ENCODE measurements at regions not wholly inside any gene's neighbourhood (a gene's known extent, or its start where the extent isn't known, plus 50 kb on each side); places are given as distances from the start of the nearest gene placed in this dataset.

DNA sequence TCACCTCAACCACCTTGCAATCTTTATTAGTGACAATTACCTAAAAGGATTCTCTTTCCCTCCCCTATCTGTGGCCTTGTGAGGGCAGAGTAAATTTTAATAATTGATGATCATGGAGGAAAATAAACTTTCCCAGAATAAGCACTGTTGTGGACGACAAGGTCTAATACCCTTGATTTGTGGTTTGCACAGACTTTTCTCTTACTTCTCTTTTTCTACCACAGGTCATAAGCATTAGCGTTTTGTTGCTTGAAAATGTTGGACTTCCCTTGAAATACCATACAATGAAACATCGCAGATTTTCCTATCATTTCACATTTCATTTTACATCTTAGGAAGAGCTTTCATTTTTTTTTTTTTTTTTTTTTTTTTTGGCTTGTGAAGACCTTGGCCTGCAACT lies 188.1 kb upstream of the TMEM72 start:
- no peak for TF ChIP-seq POLR2A (IDR thresholded peaks at IDR 0.05)
- TF ChIP-seq, protein P1, sequence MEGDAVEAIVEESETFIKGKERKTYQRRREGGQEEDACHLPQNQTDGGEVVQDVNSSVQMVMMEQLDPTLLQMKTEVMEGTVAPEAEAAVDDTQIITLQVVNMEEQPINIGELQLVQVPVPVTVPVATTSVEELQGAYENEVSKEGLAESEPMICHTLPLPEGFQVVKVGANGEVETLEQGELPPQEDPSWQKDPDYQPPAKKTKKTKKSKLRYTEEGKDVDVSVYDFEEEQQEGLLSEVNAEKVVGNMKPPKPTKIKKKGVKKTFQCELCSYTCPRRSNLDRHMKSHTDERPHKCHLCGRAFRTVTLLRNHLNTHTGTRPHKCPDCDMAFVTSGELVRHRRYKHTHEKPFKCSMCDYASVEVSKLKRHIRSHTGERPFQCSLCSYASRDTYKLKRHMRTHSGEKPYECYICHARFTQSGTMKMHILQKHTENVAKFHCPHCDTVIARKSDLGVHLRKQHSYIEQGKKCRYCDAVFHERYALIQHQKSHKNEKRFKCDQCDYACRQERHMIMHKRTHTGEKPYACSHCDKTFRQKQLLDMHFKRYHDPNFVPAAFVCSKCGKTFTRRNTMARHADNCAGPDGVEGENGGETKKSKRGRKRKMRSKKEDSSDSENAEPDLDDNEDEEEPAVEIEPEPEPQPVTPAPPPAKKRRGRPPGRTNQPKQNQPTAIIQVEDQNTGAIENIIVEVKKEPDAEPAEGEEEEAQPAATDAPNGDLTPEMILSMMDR (IDR thresholded peaks at IDR 0.05): no peak

All from uterus (tissue), 2 donors.